B cell (primary cell): ENCODE measurements at regions not wholly inside any gene's neighbourhood (a gene's known extent, or its start where the extent isn't known, plus 50 kb on each side); places are given as distances from the start of the nearest gene placed in this dataset.

Source experiments
- ATAC-seq: fragments of 200-7000 bp; cut with Tn5 transposase; one replicate; pipeline ENCODE4 v1.10.0; 2021; ENCODE audit warnings: low read depth, mild to moderate bottlenecking, moderate number of reproducible peaks, moderate library complexity
- CTCF ChIA-PET: fragments of 350-600 bp; sonication (Branson Sonifier 250); formaldehyde crosslinking; loops from one replicate; lab custom pipeline; 2021; ENCODE audit warnings: antibody characterized with exemption, inconsistent platforms; lab: Charles Lee
- POLR2A ChIA-PET: fragments of 350-600 bp; sonication (Branson Sonifier 250); formaldehyde crosslinking; loops from one replicate; lab custom pipeline; 2021; ENCODE audit warnings: antibody characterized with exemption; lab: Charles Lee
- DNase-seq: peaks from one replicate; pipeline ENCODE4 v3.0.0; 2013
- H2AFZ ChIP-seq: 2 replicates; pipeline ENCODE4 v1.6.1; 2012; ENCODE audit warnings: mild to moderate bottlenecking, low read depth, low read length; ENCODE audit not compliant: insufficient read depth, poor library complexity, severe bottlenecking
- H3K27ac ChIP-seq, 2 donors: 1 replicate in 1 of 2; 2 replicates in 1 of 2; pipeline ENCODE4 v1.5.1; 2012 to 2013; ENCODE audit warnings: low read length in 2 of 2, mild to moderate bottlenecking in 2 of 2, moderate library complexity in 1 of 2
- H3K27me3 ChIP-seq, 4 experiments: fragments of 200-600 bp in 1 of 4; sonication (generic) in 1 of 4; replicated peaks in 1 of 4; 1 replicate in 2 of 4; 2 replicates in 2 of 4; pipeline versions ENCODE4 v1.6.1 to v1.7.0; 2013 to 2016; ENCODE audit warnings: low read length in 3 of 4, mild to moderate bottlenecking in 2 of 4, mixed read lengths in 1 of 4, moderate library complexity in 1 of 4; ENCODE audit not compliant: insufficient read depth in 4 of 4, control insufficient read depth in 3 of 4; ENCODE audit errors: control extremely low read depth in 1 of 4
- H3K36me3 ChIP-seq, 2 experiments: replicated peaks in 1 of 2; 1 replicate in 1 of 2; 2 replicates in 1 of 2; pipeline versions ENCODE4 v1.6.1 to v1.7.1; 2013; ENCODE audit warnings: low read length in 1 of 2; ENCODE audit not compliant: insufficient read depth in 2 of 2, control insufficient read depth in 1 of 2; ENCODE audit errors: control extremely low read depth in 1 of 2, extremely low read depth in 1 of 2
- H3K4me1 ChIP-seq, 2 donors: fragments of 200-600 bp in 1 of 2; sonication (generic) in 1 of 2; 1 replicate in 1 of 2; 2 replicates in 1 of 2; pipeline versions ENCODE4 v1.5.1 to v1.6.1; 2013 to 2017; ENCODE audit warnings: low read length in 2 of 2; ENCODE audit not compliant: control insufficient read depth in 2 of 2, insufficient read depth in 2 of 2
- H3K4me2 ChIP-seq: replicated peaks from 2 replicates; pipeline ENCODE3; 2012; ENCODE audit warnings: mild to moderate bottlenecking, low read depth, low read length; ENCODE audit not compliant: poor library complexity, severe bottlenecking
- H3K4me3 ChIP-seq, 5 experiments: fragments of 200-600 bp in 1 of 5; sonication (generic) in 1 of 5; 1 replicate in 3 of 5; 2 replicates in 2 of 5; pipeline versions ENCODE4 v1.5.1 to v1.7.0; 2011 to 2016; ENCODE audit warnings: low read length in 4 of 5, mild to moderate bottlenecking in 4 of 5, low read depth in 2 of 5, control low read depth in 1 of 5, moderate library complexity in 1 of 5; ENCODE audit not compliant: insufficient read depth in 1 of 5; ENCODE audit errors: control extremely low read depth in 1 of 5, extremely low read depth in 1 of 5
- H3K79me2 ChIP-seq: fragments of 200-600 bp; sonication (generic); one replicate; pipeline ENCODE4 v1.6.0; 2016; ENCODE audit warnings: low read length; ENCODE audit not compliant: control insufficient read depth, insufficient read depth
- H3K9ac ChIP-seq: fragments of 200-600 bp; sonication (generic); 2 replicates; pipeline ENCODE4 v1.6.1; 2017; ENCODE audit warnings: mild to moderate bottlenecking, low read length, moderate library complexity
- H3K9me3 ChIP-seq, 3 donors: one replicate each; pipeline versions ENCODE4 v1.6.1 to v1.7.1; 2013; ENCODE audit warnings: low read length in 2 of 3; ENCODE audit not compliant: control insufficient read depth in 2 of 3, insufficient read depth in 1 of 3; ENCODE audit errors: control extremely low read depth in 1 of 3
- H4K20me1 ChIP-seq: 2 replicates; pipeline ENCODE4 v1.6.0; 2012; ENCODE audit warnings: mild to moderate bottlenecking, low read length; ENCODE audit not compliant: insufficient read depth, control insufficient read depth, poor library complexity, severe bottlenecking
- H3K27ac Mint-ChIP-seq: one replicate; pipeline ENCODE4 v1.8.0; 2021; ENCODE audit warnings: mixed read lengths
- H3K27me3 Mint-ChIP-seq: one replicate; pipeline ENCODE4 v1.8.0; 2021; ENCODE audit warnings: mixed read lengths
- H3K4me1 Mint-ChIP-seq: one replicate; pipeline ENCODE4 v1.8.0; 2021; ENCODE audit warnings: mixed read lengths
- H3K4me3 Mint-ChIP-seq: one replicate; pipeline ENCODE4 v1.8.0; 2021; ENCODE audit warnings: mixed read lengths
- H3K9me3 Mint-ChIP-seq: one replicate; pipeline ENCODE4 v1.8.0; 2022; ENCODE audit warnings: mixed read lengths; ENCODE audit not compliant: insufficient read depth
- EZH2 ChIP-seq: IDR thresholded peaks from 2 replicates; pipeline ENCODE4 v1.6.1; 2012; ENCODE audit warnings: borderline replicate concordance, low read depth, mild to moderate bottlenecking, moderate library complexity, low read length; ENCODE audit not compliant: insufficient read depth, poor library complexity, severe bottlenecking
- WGBS: methylation state at CpG from one replicate; pipeline ENCODE4 v1.1.5; 2013; ENCODE audit warnings: missing lambda C conversion rate; ENCODE audit not compliant: insufficient coverage; 5-methylcytosine and 5-hydroxymethylcytosine counted together
- intact Hi-C: fragments of 100-400 bp; cut with micrococcal nuclease; formaldehyde crosslinking; loops from one replicate; pipeline ENCODE4 v1.10.0; 2022
- TF ChIP-seq, protein P1 (sequence below): fragments of 200-600 bp; IDR thresholded peaks from one replicate; pipeline ENCODE4 v1.8.0; 2022; ENCODE audit warnings: antibody characterized with exemption, mild to moderate bottlenecking

DNA sequence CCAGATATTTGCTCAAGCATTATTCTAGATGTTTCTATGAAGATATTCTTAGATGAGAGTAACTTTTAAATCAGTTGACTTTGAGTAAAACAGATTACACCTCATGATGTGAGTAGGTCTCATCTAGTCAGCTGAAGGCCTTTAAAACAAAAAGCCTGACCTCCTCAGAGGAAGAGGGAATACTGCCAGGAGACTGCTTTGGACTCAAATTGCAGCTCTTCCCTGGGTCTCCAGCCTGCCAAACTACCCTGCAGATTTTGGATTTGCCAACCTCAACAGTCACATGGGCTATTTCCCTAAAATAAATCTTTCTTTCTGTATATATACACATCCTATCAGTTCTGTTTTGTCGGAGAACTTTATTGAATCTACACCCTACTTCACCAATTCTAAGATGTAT, 182.5 kb upstream of the TENT5A start:
- ATAC-seq (no peak), DNase-seq (no peak)
- H3K27me3 ChIP-seq, result no peaks in the 10 kb centered on the region
- H3K36me3 ChIP-seq, result no peaks in the 10 kb centered on the region
- no peaks in the 10 kb centered on the region for H3K9me3 Mint-ChIP-seq
- H4K20me1 ChIP-seq, result no peaks in the 10 kb centered on the region
- H3K4me3 Mint-ChIP-seq, result no peak overlapping the region
- POLR2A ChIA-PET, result no interaction called here
- H3K79me2 ChIP-seq, result no peaks in the 10 kb centered on the region
- H3K4me1 ChIP-seq, result no peaks in the 10 kb centered on the region
- no peak overlapping the region for H2AFZ ChIP-seq
- H3K27ac Mint-ChIP-seq, result no peak overlapping the region
- intact Hi-C loops, result no loop called here
- H3K4me2 ChIP-seq, result no peak overlapping the region
- no peak for TF ChIP-seq EZH2
- TF ChIP-seq, protein P1, sequence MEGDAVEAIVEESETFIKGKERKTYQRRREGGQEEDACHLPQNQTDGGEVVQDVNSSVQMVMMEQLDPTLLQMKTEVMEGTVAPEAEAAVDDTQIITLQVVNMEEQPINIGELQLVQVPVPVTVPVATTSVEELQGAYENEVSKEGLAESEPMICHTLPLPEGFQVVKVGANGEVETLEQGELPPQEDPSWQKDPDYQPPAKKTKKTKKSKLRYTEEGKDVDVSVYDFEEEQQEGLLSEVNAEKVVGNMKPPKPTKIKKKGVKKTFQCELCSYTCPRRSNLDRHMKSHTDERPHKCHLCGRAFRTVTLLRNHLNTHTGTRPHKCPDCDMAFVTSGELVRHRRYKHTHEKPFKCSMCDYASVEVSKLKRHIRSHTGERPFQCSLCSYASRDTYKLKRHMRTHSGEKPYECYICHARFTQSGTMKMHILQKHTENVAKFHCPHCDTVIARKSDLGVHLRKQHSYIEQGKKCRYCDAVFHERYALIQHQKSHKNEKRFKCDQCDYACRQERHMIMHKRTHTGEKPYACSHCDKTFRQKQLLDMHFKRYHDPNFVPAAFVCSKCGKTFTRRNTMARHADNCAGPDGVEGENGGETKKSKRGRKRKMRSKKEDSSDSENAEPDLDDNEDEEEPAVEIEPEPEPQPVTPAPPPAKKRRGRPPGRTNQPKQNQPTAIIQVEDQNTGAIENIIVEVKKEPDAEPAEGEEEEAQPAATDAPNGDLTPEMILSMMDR, result no peak
- WGBS, result no CpG with 5 or more reads among the region's 1 CpG
- H3K27me3 Mint-ChIP-seq, result no peaks in the 10 kb centered on the region
- H3K9ac ChIP-seq, result no peak overlapping the region
- no peaks in the 10 kb centered on the region for H3K4me1 Mint-ChIP-seq
- CTCF ChIA-PET, result no interaction called here
- H3K9me3 ChIP-seq, result no peaks in the 10 kb centered on the region
- H3K27ac ChIP-seq, result no peak overlapping the region
- H3K4me3 ChIP-seq, result no peak overlapping the region

DNA sequence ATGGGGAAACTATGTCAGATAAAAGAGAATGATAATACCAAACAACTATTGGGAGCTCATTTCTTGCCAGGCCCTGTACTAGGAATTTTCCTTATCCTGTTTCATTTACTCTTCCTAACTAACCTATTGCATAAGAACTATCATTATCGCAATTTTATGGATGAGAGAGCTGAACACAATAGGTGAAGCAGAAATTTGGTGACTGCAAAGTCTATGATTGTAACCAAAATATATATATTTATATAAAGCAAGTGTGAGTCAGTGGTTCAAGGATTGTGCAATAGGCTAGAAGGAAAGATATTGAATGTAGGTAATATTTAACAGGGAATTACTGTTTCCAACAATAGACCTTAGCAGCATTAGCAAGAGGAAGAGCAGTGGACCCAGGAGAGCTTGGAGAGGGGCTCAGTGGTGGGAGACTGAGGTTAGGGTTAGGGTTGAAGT, 181.1 kb upstream of the TENT5A start:
- no CpG with 5 or more reads among the region's 1 CpG for WGBS
- Histone ChIP-seq H3K4me3 (no peak overlapping the region), H3K27ac (no peak overlapping the region), H3K9me3 (no peaks in the 10 kb centered on the region), H3K4me2 (no peak overlapping the region), H2AFZ (no peak overlapping the region), H3K9ac (no peak overlapping the region), H4K20me1 (no peaks in the 10 kb centered on the region), H3K27me3 (no peaks in the 10 kb centered on the region), H3K79me2 (no peaks in the 10 kb centered on the region), H3K4me1 (no peaks in the 10 kb centered on the region), H3K36me3 (no peaks in the 10 kb centered on the region)
- DNase-seq, result no peak
- TF ChIP-seq, protein P1, result no peak
- TF ChIP-seq EZH2, result no peak
- no peaks in the 10 kb centered on the region for H3K9me3 Mint-ChIP-seq
- no peak overlapping the region for H3K27ac Mint-ChIP-seq
- intact Hi-C loops, result no loop called here
- H3K4me3 Mint-ChIP-seq, result no peak overlapping the region
- no peaks in the 10 kb centered on the region for H3K4me1 Mint-ChIP-seq
- ChIA-PET CTCF (no interaction called here), POLR2A (no interaction called here)
- no peak for ATAC-seq
- no peaks in the 10 kb centered on the region for H3K27me3 Mint-ChIP-seq
